Hypothalamus (tissue), 51 donors: ENCODE measurements at regions not wholly inside any gene's neighbourhood (a gene's known extent, or its start where the extent isn't known, plus 50 kb on each side); places are given as distances from the start of the nearest gene placed in this dataset.
"Not testable (repeated sequence)": the region's sequence is repeated elsewhere in the genome, so short reads cannot be mapped to it uniquely, and the experiment has no call there.

Experiments used
- DNase-seq, 51 donors: peaks; one replicate each; lab custom pipeline; 2025; lab: John Stamatoyannopoulos, UW

DNA sequence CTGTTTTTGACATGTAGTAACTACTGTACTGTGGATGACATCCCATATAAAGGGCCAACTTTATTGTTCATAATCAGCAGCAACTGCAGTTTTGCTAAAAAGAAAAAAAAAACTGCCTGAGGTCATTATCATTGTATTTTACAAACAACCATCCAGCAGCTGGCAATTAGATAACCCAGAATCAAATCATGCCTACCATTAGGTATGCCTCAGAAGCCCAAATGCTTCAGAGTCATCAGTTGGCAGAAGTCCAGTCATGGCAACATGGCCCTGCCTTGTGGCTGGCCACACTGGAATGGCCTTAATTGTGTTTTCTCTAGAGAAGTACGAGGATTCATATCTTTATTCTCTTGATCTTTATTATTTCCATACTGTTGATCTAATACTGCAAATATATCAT is 462.4 kb upstream of the NRSN1 start:
- no peak for DNase-seq

DNA sequence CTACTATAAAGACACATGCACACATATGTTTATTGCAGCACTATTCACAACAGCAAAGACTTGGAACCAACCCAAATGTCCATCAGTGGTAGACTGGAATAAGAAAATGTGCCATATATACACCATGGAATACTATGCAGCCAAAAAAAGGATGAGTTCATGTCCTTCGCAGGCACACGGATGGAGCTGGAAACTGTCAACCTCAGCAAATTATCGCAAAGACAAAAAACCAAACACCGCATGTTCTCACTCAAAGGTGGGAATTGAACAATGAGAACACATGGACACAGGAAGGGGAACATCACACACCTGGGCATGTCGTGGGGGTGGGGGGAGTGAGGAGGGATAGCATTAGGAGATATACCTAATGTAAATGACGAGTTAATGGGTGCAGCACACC is 460.1 kb upstream of the NRSN1 start:
- not testable (repeated sequence) for DNase-seq

DNA sequence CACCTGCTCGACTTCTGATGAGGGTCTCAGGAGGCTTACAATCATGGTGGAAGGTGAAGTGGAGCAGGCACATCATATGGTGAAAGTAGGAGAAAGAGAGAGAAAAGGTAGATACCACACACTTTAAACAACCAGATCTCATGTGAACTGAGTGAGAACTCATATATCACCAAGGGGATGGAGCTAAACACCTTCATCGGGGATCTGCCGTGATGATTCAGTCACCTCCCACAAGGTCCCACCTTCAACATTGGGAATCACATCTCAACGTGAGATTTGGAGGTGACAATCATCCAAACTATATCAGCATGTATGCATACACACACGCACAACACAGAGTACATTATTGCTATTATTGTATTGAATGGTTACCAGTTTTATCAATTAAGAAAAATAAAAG is 453.3 kb upstream of the NRSN1 start:
- no peak for DNase-seq

DNA sequence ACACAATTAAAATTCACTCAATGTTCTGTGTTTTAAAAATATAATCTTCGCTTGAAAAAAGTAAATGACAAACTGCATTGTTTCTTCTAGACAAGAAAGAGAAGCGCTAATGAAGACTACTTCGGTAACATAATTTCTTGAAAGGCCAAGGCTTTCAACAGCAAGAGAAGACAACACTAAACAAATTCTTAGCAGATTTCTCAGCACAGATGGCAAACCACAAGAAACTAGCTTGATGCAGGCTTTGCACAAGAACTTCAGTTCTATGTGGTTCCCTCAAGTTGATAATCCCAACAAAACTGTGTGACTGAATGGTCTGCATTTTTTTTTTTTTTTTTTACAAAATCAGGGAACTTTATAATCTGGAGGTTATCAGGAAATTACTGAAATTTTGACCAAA is 447.4 kb upstream of the NRSN1 start:
- DNase-seq, result no peak

DNA sequence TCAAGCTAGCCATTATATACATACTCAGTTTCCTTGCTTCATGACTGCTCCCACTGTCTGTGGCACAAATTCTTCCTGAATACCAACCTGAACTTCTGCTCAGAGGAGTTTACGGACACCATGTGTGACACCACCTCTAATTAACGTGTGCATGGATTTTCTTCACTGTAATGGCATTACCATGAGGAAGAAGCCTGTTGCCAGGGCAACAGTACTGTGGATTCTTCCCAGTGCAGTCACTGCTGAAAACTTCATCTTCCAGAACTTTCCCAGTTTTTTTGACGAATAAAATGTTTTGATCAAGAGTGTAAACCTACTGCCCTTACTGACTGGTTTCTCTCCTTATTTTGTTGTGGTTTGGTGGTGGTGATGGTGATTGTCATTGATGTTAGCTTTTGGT is 444.3 kb upstream of the NRSN1 start:
- DNase-seq, result no peak

DNA sequence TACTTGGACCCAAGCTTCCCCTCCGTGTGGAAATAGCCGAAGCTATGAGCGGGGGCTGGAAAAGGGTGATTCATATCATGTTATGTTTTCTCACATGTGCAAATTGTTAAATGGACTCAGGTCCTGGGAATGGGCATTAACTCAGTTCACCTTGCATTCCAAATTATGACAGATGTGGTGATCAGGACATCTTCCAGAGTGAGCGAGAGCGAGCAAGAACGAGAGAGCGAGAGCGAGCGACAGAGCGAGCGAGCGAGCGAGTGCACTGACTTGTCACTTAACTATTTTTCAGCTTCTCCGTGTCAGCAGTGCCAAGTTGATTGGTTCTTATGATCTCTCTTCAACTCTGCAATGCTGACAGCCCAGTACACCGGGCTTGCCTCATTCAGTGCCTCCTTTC is 437.4 kb upstream of the NRSN1 start:
- no peak for DNase-seq

DNA sequence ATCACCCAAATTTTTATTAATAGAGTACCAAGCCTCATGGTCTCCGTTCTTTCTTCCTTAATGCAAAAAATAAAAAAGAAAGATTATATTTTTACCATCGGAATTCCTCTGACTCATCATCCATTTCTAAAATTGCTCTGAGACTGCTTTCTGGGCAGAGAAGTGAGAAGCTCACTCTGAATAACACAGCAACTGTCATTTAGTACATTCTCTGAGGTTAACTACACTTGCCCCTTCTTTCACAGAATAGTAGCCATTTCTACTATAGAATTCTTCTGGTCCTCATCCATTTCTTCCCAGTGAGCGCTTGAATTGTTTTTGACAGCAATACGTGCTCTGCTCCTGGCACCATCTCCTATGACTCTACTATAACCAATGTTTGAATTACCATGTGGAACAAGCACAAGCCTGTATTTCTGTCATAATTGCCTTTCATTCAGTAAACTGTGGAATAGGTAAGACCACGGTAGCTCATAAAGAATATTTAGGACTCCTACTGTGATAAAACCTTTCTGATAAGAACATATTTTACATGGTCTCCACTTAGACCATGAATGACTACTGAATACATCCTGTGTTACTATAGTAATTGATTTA is 435.5 kb upstream of the NRSN1 start:
- no peak for DNase-seq

DNA sequence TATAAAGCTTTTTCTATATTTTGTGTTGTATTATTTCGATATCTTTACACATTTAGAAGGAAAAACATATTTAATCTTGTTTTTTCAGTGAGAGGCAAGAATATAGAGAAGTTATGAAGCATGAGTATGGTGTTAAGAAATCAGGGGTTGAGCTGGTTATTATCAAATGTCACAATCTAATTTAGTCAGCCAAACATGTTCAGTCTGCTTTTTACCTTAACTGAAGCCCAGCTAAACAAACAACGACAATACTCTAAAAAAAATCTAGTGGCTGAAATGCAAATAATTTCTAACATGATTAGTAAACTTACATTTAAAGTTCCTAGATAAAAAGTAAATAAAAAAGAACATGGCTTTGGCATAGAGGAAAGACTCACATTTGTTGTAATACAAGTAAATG is 433.8 kb upstream of the NRSN1 start:
- no peak for DNase-seq

DNA sequence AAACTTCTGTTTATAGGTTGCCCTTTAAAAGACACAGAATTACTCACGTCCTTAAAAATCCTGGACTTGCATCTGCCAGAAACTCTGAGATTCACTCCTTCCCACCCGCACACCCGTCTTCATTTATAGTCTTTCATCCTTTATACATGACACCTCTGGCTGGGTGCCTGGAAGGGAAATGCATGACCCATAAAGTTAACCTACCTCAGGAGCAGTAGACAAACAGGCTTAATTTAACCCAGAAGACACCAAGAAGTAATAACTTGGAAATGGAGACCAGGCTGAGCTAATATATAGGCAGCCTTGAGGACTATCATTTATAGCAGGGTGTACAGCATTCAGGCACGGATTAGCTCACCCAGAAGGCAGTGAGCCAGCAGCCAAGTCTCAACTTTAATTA is 429.0 kb upstream of the NRSN1 start:
- DNase-seq, result peak in 1 of 51 donors; percentile 26

DNA sequence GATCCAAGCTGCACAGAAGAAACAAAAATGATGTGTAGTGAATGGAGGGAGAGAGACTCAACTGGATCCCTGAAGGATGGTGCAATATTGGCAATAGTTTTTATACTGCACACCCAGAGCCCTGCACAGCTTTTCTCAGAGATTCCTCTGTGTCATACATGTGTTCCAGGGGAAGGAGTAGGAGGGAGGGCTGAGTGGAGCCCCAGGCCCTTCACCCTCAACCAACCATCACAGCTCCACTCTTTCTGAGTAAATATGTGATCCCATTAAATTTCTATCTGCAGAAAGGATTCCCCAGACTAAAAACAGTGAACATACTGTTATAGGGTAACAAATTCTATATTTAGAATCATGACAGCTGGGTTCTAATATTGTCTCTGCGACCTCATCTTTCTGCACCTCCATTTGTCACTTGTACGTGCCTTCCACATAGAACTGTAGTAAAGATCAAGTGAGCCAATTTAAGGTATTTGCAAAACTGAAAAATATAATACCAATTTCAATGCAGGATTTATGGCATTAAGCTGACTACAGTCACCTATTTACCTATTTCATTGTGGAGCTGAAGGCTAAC is 421.4 kb upstream of the NRSN1 start:
- no peak for DNase-seq

DNA sequence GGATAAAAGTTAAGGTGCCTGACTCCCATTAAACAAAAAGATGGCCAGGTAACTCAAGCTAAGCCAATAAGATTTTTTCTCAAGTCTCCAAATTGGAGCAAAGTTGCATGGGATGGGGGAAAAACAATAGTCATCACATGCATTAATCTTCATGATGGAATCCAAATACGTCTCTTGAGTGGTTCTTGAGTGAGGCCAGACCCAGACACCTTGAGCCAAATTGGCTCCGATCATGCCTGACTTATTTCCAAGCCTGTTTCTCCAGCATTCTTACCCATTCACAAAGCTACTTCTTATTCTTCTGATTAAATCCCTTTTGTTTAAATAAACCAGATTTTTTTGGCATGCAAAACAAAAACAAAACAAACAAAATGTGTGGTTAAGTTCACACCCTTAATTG is 420.3 kb upstream of the NRSN1 start:
- DNase-seq, result no peak

DNA sequence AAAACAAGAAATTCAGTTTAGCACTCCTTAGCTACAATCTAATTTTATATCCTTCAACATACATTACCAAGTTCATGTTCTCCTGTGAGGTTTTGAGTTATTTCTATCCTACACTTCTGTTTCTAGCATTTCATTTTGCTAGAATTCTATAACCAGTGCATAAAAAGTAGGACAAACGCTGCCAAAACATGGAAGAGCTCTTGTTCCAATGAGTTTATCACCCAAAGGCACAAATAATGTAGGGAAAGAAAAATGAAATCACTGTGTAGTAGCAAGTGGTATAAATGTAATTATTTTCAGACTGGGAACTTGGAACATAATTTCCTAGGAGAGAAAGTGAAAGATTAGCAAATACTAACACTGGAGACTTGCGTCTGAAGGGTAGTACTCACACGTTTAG is 413.3 kb upstream of the NRSN1 start:
- DNase-seq, result no peak

DNA sequence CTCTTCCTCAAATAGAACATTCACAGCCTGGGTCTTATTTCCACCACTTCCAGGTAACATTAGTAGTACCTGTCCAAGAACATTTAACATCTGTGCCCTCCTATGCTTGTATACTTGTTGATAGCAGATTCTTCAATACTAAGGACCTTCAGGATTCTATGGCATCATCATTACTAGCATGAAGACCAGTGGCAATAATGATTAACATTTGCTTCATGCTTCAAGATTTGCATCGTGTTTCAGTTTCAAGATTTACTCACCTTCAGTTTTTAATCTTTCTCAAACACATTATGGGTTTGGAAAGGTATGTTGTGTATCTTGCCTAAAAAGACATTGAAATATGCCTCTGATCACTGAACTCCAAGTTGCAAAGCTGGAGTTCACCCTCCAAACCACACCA is 412.8 kb upstream of the NRSN1 start:
- no peak for DNase-seq

DNA sequence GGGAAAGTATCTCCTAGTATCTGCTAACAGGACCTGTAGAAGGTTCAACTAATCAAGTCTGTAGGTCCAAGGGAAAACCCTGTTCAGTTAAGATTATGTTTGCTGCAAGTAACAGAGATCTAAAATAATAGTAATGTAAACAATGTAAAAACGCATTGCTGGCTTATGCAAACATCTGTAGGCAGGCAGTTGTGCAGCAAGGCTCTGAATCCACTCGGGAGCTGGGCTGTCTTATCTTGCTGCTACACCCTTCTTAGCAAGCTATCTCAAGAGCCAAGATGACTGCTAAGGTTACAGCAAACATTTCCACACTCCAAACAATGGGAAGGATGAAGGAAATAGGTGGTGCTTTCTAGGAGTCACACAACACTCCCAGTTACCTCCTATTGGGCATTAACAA is 397.3 kb upstream of the NRSN1 start:
- no peak for DNase-seq

DNA sequence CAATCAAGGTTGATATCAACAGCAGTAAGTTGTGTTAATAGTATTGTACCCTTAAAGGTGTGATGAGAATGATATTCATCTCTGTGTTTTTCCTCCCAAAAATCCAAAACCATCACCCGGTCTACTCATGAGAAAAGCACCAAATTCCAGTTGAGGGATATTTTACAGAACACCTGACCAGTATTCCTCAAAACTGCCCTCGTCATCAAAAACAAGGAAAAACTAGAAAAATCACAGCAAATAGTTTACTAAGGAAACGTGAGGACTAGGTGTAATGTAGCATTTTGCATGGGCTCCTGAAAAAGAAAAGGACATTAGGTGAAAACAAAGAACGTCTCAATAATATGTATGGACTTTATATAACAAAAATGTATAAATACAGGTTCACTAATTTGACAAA is 394.4 kb upstream of the NRSN1 start:
- DNase-seq, result no peak

DNA sequence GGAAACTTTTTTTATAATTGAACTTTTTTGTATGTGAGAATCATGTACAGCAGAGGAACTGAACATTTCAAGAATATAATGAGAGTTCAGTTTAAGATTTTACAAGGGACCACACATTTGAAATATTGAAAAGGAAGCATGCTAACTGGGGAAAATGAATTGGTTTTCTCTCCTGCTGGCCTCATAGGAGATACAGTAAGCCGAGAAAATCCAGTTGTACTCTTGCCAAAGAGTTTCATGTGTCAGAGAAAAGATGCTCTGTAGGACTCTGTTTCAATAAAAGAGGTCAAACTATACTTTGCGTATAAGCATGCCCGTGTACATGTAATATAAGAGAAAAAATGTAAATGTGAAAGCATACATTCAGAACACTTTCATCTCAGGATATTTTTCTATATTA is 393.5 kb upstream of the NRSN1 start:
- no peak for DNase-seq

DNA sequence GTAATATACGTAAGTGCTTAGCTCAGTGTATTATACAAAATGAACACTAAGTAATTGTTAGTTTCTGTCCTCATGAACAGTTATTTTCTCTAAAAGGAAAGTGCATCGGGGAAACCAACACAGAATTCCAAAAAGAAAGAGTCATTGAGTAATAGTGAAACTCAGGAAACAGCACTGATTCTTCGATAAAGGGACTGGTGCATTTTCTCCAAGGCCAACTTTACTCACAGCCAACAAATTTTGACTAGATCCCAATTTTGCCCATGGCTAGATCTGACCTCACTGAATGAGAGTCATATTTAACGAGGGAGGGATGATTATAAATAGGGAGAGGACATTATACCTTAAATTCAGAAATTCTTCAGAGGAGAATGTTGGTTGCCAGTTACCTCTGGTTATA is 390.9 kb upstream of the NRSN1 start:
- no peak for DNase-seq

DNA sequence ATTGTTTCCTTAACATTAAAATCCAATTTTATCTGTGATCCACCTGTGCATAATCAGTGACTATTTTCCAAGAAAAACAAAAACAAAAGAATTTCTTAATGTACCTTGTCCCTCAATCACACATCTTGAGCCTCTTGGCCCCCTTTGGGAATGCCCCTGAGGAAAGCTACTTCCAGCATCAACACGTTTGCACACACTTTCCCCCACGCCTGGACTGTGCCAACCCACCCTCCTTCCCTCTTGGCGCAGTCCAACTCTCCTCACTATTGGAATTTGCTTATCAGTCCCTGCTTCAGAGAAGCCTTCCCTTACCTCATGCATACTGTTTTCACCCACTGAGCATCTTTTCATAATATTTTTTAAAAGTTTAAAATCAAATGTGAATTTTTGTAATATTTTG is 389.4 kb upstream of the NRSN1 start:
- DNase-seq, result no peak

DNA sequence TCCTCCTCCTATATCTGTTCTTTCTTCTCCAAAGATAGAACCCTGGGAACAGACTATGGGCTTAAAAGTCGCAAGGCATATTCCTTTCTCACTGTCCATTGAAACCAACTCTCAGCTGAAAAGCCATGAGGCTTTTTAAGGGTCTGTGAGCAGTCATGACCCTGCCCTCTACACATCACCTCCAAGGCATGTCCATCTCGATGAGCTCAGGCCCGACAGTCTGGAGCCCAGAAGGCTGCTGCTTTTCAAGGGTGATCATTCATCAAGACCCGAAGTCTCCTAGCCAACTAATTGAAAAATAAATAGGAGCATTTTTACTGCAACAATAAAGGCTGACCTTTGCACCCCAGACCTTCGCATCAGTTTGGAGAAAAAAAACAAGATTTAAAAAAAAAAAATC is 378.8 kb upstream of the NRSN1 start:
- no peak for DNase-seq

DNA sequence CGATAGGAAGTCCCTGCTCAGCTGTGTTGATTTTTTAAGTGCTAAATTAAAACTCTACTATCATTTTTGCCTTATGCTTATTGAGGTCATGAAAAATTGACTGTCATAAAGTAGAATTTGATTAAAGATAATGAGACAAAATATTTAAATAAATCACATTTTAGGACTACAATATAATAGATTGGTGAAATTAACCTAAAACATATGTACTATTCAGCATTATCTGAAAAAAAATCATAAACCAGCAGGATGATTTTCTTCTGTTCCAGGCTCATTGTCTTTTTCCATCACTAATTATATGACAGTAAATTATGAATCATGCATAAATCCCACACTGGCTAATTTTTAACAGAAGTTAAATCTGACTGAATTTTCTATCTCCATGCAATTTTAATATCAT is 373.6 kb upstream of the NRSN1 start:
- no peak for DNase-seq

DNA sequence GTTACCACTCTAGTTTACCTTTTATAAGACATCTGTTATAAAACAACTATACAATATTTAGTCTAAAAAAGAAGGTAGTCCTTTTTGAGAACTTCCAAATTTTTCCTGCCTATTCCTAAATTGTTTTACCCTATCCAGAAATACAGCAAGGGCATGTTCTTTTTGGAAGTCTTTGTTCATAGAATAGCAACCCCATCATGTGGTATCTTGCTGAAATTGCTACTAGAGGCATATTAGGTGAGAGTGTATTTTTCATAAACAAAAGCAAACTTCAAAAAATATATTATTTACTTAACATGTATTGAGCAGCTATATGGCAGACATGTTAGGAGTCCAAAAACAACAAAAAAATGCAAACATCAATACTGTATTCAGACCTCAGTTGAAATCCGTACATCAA is 371.8 kb upstream of the NRSN1 start:
- no peak for DNase-seq

DNA sequence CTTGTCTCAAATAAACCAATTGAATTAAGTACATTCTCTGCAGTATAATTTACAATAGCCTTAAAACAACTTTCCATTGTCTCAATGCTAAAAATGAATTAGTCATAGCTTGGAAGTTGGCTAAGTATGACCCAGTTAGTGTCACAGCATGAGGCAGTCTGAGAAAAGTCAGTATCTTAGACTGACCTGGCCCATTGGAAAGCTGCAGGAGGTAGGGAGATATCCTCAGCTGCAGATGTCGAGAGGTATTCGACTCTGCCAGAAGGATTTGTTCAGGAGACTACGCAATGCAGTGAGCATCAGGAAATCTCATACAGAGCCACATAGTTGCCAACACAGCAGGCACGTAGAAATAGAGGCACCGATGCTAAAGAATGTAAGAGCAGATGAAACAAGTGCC is 350.9 kb upstream of the NRSN1 start:
- no peak for DNase-seq

DNA sequence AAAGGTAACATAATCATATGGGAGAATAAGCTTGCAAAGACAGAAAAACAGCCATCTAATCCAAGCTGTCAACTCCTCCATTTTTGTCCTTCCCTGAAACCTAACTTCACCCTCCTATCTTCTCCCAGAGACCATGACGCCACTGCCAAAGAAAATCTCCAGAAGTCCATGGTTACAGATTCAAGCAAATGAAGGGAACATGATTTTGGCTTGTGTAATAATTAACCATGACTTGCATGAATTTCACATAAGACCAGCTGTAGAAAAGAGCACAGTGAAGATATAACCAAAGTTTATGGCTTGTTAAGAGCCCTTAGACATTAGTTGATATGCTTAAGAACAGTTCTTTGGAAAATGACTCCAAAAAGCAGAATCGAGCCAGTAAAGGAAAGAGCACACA is 342.1 kb upstream of the NRSN1 start:
- no peak for DNase-seq
